K562 (cell line): ENCODE measurements at regions not wholly inside any gene's neighbourhood (a gene's known extent, or its start where the extent isn't known, plus 50 kb on each side); places are given as distances from the start of the nearest gene placed in this dataset.

Experiments
- CHD7 ChIP-seq: fragments of 200-600 bp; sonication (generic); IDR thresholded peaks from one replicate; pipeline ENCODE4 v1.6.1; 2012; ENCODE audit warnings: mild to moderate bottlenecking, low read depth, low read length, inconsistent platforms
- NCOA2 ChIP-seq, 2 experiments: fragments of 450-650 bp; IDR thresholded peaks; 2 replicates each; pipeline ENCODE4 v1.6.1; 2018; ENCODE audit warnings: mild to moderate bottlenecking in 2 of 2, moderate library complexity in 1 of 2; ENCODE audit not compliant: partially characterized antibody in 2 of 2
- SMARCA4 ChIP-seq: fragments of 450-650 bp; IDR thresholded peaks from 2 replicates; pipeline ENCODE4 v1.6.1; 2016
- TAF1 ChIP-seq: IDR thresholded peaks from 2 replicates; pipeline ENCODE4 v1.6.1; 2011; ENCODE audit warnings: mild to moderate bottlenecking, low read length, moderate library complexity; ENCODE audit not compliant: insufficient read depth, control insufficient read depth, severe bottlenecking; ENCODE audit errors: extremely low read depth
- TCFL5 ChIP-seq: fragments of 250-450 bp; sonication (Bioruptor Pico); conservative IDR thresholded peaks from 2 replicates; pipeline ENCODE4 v1.6.1; 2021; ENCODE audit warnings: mild to moderate bottlenecking, moderate library complexity, matching md5 sums
- ZBTB33 ChIP-seq: sonication (generic); formaldehyde crosslinking; IDR thresholded peaks from 2 replicates; pipeline ENCODE4 v1.8.1; 2023; ENCODE audit warnings: mild to moderate bottlenecking, missing genetic modification reagents
- ZC3H4 ChIP-seq: sonication (generic); formaldehyde crosslinking; IDR thresholded peaks from 2 replicates; pipeline ENCODE4 v1.9.0; 2021; ENCODE audit warnings: missing genetic modification reagents, borderline replicate concordance
- ZKSCAN8 ChIP-seq: fragments of 200-800 bp; sonication (Bioruptor generic); IDR thresholded peaks from 2 replicates; pipeline ENCODE4 v1.6.1; 2016; ENCODE audit warnings: missing genetic modification characterization, missing compliant biosample characterization
- ZNF121 ChIP-seq: sonication (generic); formaldehyde crosslinking; conservative IDR thresholded peaks from 2 replicates; pipeline ENCODE4 v1.8.0; 2022; ENCODE audit warnings: missing genetic modification reagents
- ZNF184 ChIP-seq: sonication (generic); formaldehyde crosslinking; IDR thresholded peaks from 2 replicates; pipeline ENCODE4 v1.5.0; 2020; ENCODE audit warnings: missing genetic modification reagents
- ZNF324 ChIP-seq: fragments of 250-450 bp; sonication (Bioruptor Pico); IDR thresholded peaks from 2 replicates; pipeline ENCODE4 v1.4.0; 2020; ENCODE audit warnings: mild to moderate bottlenecking
- TF ChIP-seq, protein P1 (sequence below), 3 experiments: IDR thresholded peaks in 2 of 3; conservative IDR thresholded peaks in 1 of 3; 2 replicates each; pipeline ENCODE4 v1.5.1; 2011 to 2012; ENCODE audit warnings: low read length in 3 of 3, mild to moderate bottlenecking in 3 of 3, control low read depth in 2 of 3, improper control_type of control experiment in 1 of 3, inconsistent platforms in 1 of 3, low read depth in 1 of 3, mixed read lengths in 1 of 3, moderate library complexity in 1 of 3; ENCODE audit not compliant: insufficient read depth in 2 of 3
- TF ChIP-seq, protein P2 (sequence below): sonication (generic); formaldehyde crosslinking; IDR thresholded peaks from 2 replicates; pipeline ENCODE4 v1.8.0; 2022; ENCODE audit warnings: mild to moderate bottlenecking, missing genetic modification reagents

- TF ChIP-seq, protein P1, sequence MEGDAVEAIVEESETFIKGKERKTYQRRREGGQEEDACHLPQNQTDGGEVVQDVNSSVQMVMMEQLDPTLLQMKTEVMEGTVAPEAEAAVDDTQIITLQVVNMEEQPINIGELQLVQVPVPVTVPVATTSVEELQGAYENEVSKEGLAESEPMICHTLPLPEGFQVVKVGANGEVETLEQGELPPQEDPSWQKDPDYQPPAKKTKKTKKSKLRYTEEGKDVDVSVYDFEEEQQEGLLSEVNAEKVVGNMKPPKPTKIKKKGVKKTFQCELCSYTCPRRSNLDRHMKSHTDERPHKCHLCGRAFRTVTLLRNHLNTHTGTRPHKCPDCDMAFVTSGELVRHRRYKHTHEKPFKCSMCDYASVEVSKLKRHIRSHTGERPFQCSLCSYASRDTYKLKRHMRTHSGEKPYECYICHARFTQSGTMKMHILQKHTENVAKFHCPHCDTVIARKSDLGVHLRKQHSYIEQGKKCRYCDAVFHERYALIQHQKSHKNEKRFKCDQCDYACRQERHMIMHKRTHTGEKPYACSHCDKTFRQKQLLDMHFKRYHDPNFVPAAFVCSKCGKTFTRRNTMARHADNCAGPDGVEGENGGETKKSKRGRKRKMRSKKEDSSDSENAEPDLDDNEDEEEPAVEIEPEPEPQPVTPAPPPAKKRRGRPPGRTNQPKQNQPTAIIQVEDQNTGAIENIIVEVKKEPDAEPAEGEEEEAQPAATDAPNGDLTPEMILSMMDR (IDR thresholded peaks at IDR 0.05 in 2 of 3, conservative IDR thresholded peaks at IDR 0.05 in 1 of 3; ENCODE audit: insufficient read depth in 2 of 3, low read depth in 1 of 3, low read length in 3 of 3): no peak
- TF ChIP-seq ZBTB33 (CRISPR knock-in tag) (no peak), ZNF324 (no peak), CHD7 (no peak), ZC3H4 (no peak), ZKSCAN8 (CRISPR knock-in tag) (no peak), ZNF121 (no peak), ZNF184 (no peak), TCFL5 (CRISPR knock-in tag) (no peak), TAF1 (no peak), NCOA2 (IDR thresholded peaks at IDR 0.05; ENCODE audit: partially characterized antibody in 2 of 2) (no peak), SMARCA4 (no peak)
- TF ChIP-seq, protein P2, sequence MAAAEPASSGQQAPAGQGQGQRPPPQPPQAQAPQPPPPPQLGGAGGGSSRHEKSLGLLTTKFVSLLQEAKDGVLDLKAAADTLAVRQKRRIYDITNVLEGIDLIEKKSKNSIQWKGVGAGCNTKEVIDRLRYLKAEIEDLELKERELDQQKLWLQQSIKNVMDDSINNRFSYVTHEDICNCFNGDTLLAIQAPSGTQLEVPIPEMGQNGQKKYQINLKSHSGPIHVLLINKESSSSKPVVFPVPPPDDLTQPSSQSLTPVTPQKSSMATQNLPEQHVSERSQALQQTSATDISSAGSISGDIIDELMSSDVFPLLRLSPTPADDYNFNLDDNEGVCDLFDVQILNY (CRISPR knock-in tag): no peak
Measured at GRCh38 chr11:103800406-103801114, 235.9 kb upstream of the DDI1 start.
